ENCODE measurements at regions not wholly inside any gene's neighbourhood (a gene's known extent, or its start where the extent isn't known, plus 50 kb on each side); places are given as distances from the start of the nearest gene placed in this dataset.
"Not testable (repeated sequence)": the region's sequence is repeated elsewhere in the genome, so short reads cannot be mapped to it uniquely, and the experiment has no call there.

DNA sequence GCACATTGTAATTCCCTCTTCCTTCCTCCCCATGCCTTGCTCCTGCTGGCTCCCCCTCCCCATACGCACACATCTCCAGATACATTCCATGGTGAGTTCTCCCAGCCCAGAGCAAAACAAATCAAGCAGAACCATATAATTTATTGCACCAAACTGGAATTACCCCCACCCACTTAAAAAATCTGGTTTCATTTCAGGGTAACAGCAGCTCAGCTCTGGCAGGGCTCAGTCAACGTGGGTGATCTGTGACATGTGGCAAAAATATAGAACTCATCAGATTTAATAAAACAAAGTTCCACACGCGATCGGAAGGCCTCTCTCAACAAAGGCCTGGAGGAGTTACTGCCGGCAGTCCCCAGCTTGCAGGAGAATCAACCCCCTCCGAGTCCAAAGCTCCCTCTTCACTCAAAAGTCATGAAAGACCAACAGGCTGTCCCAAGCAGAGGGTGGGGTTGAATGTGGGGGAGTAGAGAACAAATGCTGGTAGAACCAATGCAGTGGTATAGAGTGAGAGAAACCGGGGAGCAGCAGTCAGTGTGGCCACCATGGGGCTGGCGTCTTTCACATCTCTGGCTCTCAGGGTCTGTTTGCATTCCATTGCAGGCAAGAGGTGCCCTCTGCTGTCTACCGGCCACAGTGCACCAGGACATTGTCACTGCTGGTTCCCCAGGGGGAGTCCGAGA, 323.3 kb upstream of the NT5E start:
- DNase-seq = no peak

DNA sequence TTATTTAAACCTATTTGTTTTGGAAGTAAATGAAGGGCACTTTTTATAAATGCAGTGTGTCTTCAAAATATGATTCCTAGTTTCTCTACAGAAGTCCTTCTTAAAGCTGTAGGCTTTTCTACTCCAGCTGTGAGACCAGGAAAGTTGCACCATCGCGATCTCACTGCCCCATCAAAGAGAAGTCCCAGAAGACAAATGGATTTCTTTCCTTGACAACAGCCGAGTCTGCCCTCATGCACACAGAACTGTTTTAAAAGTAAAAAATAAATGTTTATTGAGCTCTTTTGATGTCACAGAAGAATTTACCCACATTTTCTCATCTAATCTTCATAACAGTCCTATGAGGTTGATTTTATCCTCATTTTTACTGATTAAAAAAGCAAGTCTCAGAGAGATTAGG, 324.4 kb upstream of the NT5E start:
- DNase-seq = no peak

DNA sequence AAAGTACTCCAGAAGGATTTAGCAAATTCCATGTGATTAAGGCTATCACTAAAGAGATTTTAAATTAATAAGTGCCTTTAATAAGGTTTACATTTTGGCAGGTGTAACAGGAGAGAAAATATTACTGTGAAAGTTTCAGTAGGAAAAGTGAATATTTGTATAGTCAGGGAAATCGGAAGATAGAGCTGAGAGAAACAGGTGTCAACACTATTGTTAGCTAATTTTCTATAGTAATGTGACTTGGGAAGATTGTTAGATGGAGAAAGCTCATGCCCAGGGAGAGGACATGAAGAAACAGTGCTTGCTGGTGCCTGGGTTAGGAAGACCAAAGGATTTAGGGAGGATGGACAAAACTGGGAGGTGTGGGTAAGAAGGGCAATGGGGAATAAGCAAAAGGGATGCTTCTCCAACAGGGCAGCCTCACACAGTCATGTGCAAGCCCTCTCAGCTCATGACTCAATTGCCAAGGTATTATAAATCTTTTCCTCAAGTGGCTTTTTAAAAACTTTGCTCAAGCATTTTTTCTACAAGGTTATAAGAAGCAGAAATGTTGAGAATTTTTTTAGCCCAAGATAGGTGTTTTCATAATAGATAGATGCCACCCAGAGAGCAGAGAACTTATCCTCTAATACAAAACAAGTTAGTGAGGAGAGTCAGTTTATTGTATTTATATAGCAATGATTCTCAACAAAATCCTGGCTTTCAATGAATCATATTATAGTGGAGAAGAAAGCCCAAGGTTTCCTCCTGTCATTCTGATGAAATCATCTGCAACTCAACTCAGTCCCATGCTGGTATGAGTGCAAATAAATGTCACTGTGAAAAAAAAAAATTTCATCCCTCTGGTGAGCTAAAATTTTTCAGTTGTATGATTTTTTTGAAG, 325.2 kb upstream of the NT5E start:
- DNase-seq = no peak

DNA sequence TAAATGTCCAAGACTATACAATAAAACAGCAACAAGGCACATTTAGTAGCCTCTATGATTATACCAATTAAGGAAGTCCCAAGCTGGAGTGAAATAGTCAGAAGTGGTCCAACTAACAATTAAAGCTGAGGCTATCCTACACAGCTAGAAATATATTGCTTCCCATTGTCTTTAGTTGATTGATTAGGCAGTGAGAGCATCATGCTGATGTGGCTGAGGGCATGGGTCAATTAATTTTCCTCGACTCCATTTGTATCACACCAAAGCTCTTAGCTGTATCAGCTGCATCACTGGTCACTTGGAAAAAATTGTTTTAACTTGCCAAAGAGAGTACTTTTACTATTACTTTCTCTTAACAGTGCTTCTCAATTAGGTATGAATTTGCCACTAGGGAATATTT, 328.7 kb upstream of the NT5E start:
- DNase-seq = no peak

DNA sequence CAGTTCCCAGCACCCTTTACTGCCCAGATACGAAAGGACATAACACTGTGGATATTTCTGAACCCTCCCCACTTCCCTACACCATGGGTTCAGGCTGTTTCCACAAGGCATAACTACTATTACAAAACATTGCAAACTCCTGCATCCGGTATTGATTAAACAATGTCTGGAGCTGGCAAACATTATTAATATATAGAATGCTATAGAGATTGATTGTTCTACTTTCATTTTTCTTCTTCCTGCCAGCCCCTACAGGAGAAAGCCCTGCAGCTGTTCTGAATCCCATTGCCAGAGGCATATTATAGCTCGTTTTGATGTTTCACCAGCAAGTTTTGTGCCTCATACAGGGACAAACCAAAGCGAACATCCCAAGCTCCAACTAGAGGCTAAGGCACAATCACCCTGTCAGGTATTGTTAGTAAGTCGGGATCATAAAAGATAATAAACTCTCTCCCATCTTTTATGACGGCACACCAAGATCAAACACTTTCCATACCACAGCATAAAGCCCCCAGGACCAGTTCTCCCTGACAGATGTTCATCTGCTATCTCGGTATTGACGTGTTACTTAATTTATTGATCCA, 331.1 kb upstream of the NT5E start:
- DNase-seq = no peak

DNA sequence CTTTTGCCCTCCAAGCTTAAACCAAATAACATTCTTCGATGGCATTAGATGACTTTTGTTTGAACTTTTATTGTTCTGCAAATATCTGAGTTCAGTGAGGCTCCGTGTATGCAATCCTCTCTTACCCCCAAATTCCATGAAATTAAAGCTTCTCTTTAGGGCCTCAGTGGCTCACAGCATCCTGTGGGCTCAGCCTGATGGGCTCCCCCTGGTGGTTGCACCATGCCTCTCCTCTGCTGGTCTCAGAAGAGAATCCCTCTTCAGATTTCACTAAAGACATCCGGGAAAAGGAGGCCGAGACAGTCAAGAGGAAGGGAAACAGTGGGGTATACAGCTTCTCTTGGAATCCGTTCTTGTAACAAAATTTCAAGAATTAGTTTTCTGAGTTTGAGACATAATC, 331.6 kb upstream of the NT5E start:
- DNase-seq = no peak

DNA sequence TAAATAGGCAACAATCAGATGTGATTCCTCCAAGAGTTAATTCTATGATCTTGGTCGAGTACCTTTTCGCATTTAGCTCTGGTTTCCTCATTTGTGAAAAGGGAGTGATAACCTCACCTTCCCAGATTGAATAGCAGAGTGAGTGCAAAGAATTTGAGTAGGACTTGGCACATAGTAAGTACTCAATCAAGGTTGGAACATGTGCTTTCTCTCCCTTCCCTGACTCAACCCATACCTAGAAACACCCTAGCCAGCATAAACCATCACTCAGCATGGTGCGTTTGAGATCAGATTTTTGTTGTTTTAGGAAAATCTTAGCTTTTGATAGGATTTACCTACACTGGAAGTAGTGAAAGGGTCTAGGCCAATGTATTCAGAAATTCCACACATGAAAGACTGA, 333.4 kb upstream of the NT5E start:
- no peak for DNase-seq

DNA sequence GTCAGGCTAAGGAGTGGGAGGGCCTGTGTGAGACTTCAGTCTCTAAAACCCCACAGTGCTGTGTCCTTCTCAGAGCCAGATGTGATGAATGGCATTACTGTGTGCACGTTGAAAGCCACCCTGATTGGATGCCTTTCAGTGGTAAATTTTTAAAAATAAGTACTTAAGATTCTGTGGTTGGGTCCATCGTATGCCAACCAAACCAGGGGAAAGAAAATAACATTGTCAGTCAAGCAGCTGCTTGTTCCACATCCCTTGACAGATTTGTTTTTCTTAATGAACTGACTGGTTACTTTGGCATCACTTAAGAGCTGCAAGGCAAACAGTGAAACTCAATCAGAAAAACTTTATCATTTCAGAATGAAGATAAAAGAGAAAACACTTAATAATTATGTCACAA, 334.0 kb upstream of the NT5E start:
- DNase-seq = no peak

DNA sequence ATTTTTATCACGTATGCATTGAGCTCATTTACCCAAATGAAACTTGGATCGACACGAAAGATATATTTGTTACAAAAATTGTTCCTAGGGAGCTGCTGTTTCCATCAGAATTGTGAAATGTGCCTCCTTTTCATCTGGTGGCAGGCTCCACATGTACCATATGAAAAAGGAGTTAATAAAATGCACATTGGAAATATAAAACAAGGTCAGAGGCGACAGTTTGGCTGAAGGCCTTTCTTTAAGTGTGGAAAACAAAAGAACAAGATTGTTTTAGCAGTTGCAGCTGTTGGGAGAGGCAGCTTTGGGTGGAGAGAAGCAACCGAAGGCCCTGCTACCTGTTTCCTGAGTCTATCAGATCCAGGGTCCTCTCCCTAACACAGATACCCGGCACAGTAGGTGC, 334.5 kb upstream of the NT5E start:
- DNase-seq = no peak

DNA sequence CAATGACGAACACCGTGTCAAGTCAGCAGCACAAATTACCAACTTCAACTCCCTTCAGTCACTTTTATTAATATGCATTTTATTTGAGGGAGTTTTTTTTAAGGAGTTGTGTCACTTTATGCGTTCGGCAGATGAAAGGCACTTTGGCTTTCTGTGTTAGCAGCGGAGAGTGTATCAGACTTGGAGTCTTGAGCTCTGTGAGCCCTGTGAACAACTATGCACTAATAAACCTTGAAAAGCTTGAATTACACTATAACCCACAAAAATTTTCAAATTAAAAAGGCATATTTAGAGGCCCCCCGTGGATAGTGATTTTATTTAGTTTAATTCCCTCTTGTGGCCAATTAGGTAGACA, 335.3 kb upstream of the NT5E start:
- DNase-seq = no peak

DNA sequence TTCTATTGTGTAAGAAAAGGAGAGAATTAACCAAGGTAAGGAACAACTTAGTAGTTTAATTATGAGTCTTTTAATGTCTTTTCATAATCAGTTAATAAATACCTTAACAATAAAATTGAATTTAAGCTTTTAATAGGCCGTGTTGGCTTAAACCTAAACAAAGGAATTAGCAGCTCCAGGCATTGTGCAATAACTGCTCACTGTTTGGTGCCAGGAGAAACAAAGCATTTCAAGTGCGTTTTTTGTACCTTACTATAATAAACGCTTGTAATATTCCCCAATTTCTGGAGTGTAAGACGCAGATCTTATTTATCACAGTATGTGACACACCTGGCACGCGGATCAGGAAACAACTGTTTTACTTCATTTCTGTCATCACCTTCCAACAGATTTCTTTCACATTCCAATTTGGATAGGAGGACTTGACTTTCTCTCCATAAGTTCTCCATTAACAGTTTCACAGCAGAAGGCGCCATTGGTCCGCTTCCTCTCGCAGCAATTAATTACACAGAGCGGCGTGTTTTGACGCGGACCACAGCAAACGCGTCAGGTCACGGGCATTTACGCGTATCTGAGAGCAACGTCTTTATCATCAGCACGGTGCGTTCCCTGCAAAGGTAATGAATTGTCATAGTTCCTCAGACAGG, 335.8 kb upstream of the NT5E start:
- no peak for DNase-seq

DNA sequence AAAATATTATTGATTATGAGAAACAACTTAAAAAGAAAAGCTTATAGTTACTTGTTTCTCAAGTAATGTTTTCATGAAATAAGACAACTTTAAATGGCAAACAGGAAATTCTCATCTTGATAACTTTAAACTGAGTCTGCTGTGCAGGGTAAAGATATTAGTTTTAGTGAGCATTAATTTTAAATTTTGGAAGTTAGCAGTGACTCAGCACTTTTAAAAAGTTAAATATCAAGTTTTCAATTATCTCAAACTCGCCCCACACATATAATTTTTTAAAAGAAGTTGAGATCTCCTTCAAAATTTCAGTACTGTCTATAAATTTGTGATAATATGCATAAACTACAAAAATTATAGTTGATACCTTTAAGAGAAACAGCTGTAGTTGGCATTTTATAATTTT, 337.3 kb upstream of the NT5E start:
- no peak for DNase-seq

DNA sequence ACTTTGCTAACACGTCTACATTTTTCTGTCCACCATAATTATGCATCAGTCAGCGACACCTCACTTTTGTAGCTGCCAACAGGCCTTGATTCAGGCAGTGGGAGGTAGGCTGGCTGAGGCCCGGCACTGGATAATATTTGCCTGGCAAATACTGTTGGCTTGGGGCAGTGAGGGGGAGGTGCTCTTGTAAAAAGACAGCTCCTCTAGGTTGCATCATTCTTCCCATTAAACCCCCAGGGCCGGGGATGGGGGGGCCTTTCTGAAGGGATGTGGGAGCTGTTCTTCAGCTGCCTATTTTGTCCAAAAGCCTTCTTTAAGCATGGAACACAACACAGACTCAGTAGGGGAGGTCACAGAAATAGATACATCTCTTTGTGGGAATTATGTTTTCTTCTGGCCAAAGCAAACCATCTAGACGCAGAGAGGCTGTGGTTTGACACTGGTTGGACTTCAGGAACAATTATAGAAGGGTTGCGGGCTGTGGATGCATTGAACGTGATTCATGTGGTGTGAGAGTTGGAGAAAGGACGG, 338.3 kb upstream of the NT5E start:
- no peak for DNase-seq

DNA sequence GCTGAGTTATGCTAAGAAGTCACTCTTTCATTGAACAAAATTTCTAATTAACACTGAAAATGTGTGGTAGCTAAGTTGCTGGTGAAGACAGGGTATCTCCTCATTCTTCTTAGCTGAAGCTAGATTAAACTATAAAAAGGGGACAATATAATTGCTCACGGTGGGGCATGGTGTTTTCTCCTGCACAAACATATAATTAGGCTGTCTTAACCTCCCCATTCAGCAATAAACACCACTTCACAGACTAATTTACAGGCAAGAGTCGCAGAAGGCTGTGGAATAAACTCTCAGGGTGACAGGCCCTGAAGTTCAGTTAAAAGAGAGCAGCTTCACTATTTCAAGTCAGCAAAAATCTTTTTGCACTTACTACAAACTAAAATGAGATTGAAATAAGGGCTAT, 338.9 kb upstream of the NT5E start:
- no peak for DNase-seq

DNA sequence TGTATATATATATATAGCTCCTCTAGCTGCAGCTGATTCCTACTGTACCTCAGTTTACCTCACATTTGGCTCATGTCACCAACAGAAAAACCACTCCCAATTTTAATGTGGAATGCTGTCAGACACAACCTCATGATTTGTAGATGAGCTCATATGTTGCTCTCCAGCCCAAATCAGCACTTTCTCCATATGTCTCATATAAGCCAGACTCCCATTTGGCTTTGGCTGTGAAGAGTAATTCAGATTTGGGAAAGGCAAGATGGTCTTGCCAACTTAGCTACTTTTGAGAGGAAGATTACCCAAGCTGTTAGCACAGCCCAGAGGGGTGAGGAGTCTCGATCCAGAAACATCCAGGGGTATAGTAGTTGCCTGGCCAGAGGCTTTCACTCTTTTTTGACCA, 342.2 kb upstream of the NT5E start:
- DNase-seq = no peak

DNA sequence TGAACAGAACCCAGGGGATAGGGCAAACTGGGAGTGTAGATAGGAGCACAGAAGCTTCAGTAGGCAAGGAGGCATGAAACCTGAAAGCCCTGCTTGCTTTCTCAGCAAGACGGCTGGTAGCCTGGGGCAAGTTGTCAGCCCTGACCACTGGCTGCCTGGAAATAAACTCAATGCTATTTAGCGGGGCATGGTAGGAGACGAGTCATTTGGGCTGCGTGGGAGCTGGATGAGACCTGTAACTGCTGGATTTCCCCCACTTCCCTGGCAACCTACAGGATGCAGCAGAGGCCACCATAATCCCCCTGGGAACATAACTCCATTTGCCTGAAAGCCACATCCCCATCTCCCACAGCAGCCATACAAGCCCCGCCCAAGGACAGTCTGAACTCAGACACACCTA, 332.6 kb upstream of the TBX18 start:
- no peak for DNase-seq

DNA sequence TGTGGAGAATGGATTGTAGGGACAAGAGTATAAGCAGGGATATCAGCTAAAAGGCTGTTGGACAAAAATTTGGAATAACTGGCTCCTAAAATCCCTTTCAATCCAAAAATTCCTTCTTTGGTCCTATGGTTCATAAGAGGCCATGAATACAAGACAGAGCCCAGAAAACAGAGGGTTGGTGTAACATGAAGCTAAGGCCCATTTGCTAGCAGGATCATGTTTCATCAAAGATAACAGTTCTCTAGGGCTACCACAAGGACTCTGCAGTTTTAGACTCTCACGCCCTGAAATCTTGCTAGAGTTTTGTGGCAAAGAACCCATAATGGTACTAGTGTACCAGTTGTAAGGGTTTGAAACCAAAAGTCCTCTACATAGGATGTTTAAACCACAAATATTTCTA, 327.8 kb upstream of the TBX18 start:
- no peak for DNase-seq

DNA sequence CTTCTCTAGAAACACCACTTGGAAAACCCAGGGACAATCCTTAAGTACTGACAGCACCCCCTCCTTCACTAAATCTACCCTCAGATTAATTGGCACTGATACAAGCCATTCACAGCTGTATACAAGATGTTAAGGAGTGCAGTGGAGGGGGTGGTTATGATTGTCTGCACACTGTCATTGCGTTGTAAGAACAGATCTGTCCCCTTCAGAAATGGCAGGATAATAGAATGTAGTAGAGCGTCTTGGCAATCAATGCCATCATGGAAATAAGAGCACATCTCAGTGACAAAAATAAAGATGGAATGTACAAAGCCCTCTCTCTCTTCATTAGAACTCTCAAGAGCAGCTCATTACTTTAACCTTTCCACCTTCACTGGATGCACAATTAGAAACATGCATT, 324.9 kb upstream of the TBX18 start:
- DNase-seq = no peak

DNA sequence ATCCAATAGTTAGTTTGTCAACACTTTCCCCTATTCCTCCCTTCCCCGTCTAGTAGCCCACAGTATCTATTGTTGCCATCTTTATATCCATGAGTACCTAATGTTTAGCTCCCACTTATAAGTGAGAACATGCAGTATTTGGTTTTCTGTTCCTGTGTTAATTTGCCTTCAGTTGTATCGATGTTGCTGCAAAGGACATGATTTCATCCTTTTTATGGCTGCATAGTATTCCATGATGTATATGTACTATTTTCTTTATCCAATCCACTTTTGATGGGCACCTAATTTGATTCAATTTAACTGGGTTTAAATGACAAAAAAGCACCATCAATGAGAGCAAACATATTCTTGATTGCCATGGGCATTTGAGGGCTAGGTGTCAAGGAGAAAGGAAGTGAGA, 321.5 kb upstream of the TBX18 start:
- DNase-seq = no peak

DNA sequence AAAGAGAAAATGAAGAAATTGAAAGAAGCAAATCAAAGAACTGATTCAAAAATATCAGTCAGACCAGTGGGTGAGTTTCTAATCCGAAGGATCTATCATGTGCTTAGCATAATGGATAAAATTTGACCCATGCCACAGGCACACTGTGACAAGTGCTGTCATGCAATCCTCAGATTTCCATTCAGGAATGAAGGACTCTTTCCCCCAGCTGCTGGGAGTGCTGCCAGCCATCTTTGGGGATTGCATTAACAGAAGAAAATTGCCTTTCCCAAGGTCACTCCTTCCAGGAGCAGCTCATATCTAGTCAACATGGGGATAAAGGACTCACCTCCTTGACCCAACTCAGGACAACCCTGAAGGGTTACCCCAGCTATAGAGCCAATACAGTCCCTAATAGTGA, 316.7 kb upstream of the TBX18 start:
- no peak for DNase-seq

DNA sequence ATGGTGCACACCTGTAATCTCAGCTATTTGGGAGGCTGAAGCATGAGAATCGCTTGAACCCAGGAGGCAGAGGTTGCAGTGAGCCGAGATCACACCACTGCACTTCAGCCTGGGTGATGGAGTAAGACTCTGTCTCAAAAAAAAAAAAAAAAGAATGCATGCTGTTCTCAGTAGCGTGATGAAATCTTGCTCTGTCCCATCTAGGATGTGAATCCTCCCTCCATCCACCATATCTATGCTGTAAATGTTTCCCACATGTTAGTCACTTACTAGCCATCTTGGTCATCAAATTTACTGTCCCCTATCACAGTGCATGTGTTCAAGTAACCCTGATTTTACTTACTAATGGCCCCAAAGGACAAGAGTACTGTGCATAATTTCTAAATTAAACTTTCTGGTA, 315.4 kb upstream of the TBX18 start:
- DNase-seq = no peak

DNA sequence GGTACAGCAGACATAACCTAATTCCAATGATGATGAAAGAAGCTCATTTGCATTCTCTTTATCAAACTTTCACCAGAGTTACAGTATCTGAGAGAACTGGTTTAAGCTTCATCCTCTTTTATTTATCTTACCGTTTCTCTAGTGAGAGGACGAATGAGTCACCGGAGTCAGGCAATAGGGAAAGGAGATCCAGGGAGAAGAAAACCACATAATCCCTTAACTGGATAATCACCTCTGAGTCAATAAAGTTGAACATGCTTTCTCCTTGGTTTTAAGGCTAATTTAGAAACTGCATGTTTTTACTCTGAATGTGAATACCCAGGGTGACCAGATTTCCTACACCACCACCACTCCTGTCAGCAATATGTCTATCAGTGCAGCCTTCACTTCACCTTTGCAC, 313.7 kb upstream of the TBX18 start:
- DNase-seq = no peak

DNA sequence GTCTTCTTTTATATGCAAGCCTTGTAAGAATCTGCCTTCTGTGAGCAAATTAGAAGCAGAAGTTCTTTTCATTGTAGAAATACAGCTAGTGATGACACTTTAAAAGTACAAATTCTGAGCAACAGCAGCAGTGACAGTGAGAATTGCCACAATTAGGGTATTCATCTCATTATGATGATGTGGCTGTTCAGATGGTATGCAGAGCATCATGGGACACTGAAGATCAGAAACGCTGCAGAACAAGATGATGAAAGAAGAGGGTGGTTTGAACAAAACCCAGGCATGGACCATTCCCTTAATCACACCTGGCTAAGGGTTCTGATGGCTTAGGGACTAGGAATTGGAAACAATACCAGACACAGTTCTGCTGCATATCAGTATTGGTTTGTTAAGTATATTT, 312.7 kb upstream of the TBX18 start:
- no peak for DNase-seq

DNA sequence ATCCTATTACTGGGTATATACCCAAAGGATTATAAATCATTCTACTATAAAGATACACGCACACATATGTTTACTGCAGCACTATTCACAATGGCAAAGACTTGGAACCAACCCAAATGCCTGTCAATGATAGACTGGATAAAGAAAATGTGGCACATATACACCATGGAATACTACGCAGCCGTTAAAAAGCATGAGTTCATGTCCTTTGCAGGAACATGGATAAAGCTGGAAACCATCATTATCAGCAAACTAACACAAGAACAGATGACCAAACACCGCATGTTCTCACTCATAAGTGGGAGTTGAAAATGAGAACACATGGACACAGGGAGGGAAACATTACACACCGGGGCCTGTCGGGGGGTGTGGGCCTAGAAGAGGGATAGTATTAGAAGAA, 307.4 kb upstream of the TBX18 start:
- DNase-seq = not testable (repeated sequence)

Data from CD4-positive, alpha-beta T cell treated with Interleukin-12 subunit alpha and Interleukin-12 subunit beta, for 1 hour (primary cell).